HepG2 (cell line): ENCODE measurements at regions not wholly inside any gene's neighbourhood (a gene's known extent, or its start where the extent isn't known, plus 50 kb on each side); places are given as distances from the start of the nearest gene placed in this dataset.

Experiments
- AGO1 ChIP-seq: fragments of 200-400 bp; formaldehyde crosslinking; IDR thresholded peaks from 2 replicates; pipeline ENCODE4 v1.6.1; 2017; ENCODE audit warnings: mild to moderate bottlenecking, low read depth, low read length, moderate library complexity; ENCODE audit not compliant: poor library complexity, severe bottlenecking
- CENPBD1 ChIP-seq: sonication (generic); formaldehyde crosslinking; IDR thresholded peaks from 2 replicates; pipeline ENCODE4 v1.8.0; 2022; ENCODE audit warnings: missing genetic modification reagents, low read depth, mild to moderate bottlenecking, borderline replicate concordance
- CREM ChIP-seq, 2 experiments: sonication (generic) in 1 of 2; formaldehyde crosslinking in 1 of 2; IDR thresholded peaks; 2 replicates each; pipeline versions ENCODE4 v1.4.0 to v1.6.1; 2016 to 2020; ENCODE audit warnings: antibody characterized with exemption in 1 of 2, mild to moderate bottlenecking in 1 of 2, missing genetic modification reagents in 1 of 2
- CTCF ChIP-seq: sonication (generic); formaldehyde crosslinking; IDR thresholded peaks from 2 replicates; pipeline ENCODE4 v1.5.0; 2020; ENCODE audit warnings: mild to moderate bottlenecking, missing genetic modification reagents, moderate library complexity
- DMTF1 ChIP-seq: sonication (generic); formaldehyde crosslinking; IDR thresholded peaks from 2 replicates; pipeline ENCODE4 v1.4.0; 2020; ENCODE audit warnings: mild to moderate bottlenecking, missing genetic modification reagents
- FOXA1 ChIP-seq, 2 experiments: fragments of 450-650 bp in 1 of 2; sonication (generic) in 1 of 2; formaldehyde crosslinking in 1 of 2; IDR thresholded peaks; 2 replicates each; pipeline versions ENCODE4 v1.4.0 to v1.6.1; 2016 to 2020; ENCODE audit warnings: missing genetic modification reagents in 1 of 2
- FUBP1 ChIP-seq: sonication (generic); formaldehyde crosslinking; IDR thresholded peaks from 2 replicates; pipeline ENCODE4 v1.5.1; 2020; ENCODE audit warnings: missing genetic modification reagents, mild to moderate bottlenecking, borderline replicate concordance
- IKZF1 ChIP-seq: fragments of 450-650 bp; IDR thresholded peaks from 2 replicates; pipeline ENCODE4 v1.7.1; 2016
- JUND ChIP-seq: sonication (generic); formaldehyde crosslinking; IDR thresholded peaks from 2 replicates; pipeline ENCODE4 v1.8.0; 2022; ENCODE audit warnings: mild to moderate bottlenecking, missing genetic modification reagents
- KDM1A ChIP-seq: IDR thresholded peaks from 2 replicates; pipeline ENCODE4 v1.6.1; 2016; ENCODE audit warnings: missing compliant biosample characterization
- MXD3 ChIP-seq: IDR thresholded peaks from 2 replicates; pipeline ENCODE4 v1.6.1; 2016; ENCODE audit warnings: mild to moderate bottlenecking, missing biosample characterization, missing genetic modification reagents
- NCOR1 ChIP-seq: fragments of 200-600 bp; sonication (generic); IDR thresholded peaks from 2 replicates; pipeline ENCODE4 v1.7.0; 2017; ENCODE audit warnings: antibody characterized with exemption, low read length, borderline replicate concordance
- PHF5A ChIP-seq: IDR thresholded peaks from one replicate; pipeline ENCODE4 v1.6.1; 2018; ENCODE audit warnings: low read depth, missing genetic modification reagents; ENCODE audit not compliant: unreplicated experiment
- SRSF9 ChIP-seq: fragments of 200-400 bp; formaldehyde crosslinking; IDR thresholded peaks from 2 replicates; pipeline ENCODE4 v1.6.1; 2018; ENCODE audit warnings: borderline replicate concordance, mild to moderate bottlenecking, low read depth, low read length; ENCODE audit not compliant: insufficient read depth, poor library complexity, severe bottlenecking
- TFDP1 ChIP-seq: IDR thresholded peaks from 2 replicates; pipeline ENCODE4 v1.6.1; 2016; ENCODE audit warnings: missing compliant biosample characterization, missing genetic modification reagents, borderline replicate concordance
- TP53 ChIP-seq: sonication (generic); formaldehyde crosslinking; conservative IDR thresholded peaks from 2 replicates; pipeline ENCODE4 v1.4.0; 2020; ENCODE audit warnings: missing genetic modification reagents
- ZNF17 ChIP-seq: sonication (generic); formaldehyde crosslinking; IDR thresholded peaks from 2 replicates; pipeline ENCODE4 v1.5.0; 2020; ENCODE audit warnings: mild to moderate bottlenecking, missing genetic modification reagents
- ZNF614 ChIP-seq: IDR thresholded peaks from 2 replicates; pipeline ENCODE4 v1.6.1; 2018; ENCODE audit warnings: missing biosample characterization, missing genetic modification reagents, inconsistent platforms, borderline replicate concordance
- ZNF720 ChIP-seq: sonication (generic); formaldehyde crosslinking; IDR thresholded peaks from 2 replicates; pipeline ENCODE4 v1.4.0; 2020; ENCODE audit warnings: missing genetic modification reagents
- ZNF788 ChIP-seq: sonication (generic); formaldehyde crosslinking; IDR thresholded peaks from 2 replicates; pipeline ENCODE4 v1.5.0; 2020; ENCODE audit warnings: mild to moderate bottlenecking, missing genetic modification reagents, borderline replicate concordance

- TF ChIP-seq MXD3 (CRISPR knock-in tag) (no peak), CREM (IDR thresholded peaks at IDR 0.05) (peak; percentile 32; the same call in 1 of the 2 replicates), CREM (CRISPR knock-in tag; IDR thresholded peaks at IDR 0.05) (no peak), PHF5A (no peak), NCOR1 (no peak), SRSF9 (no peak), TFDP1 (CRISPR knock-in tag) (no peak), ZNF788 (CRISPR knock-in tag) (no peak), CENPBD1 (CRISPR knock-in tag) (no peak), AGO1 (no peak), KDM1A (CRISPR knock-in tag) (no peak), TP53 (CRISPR knock-in tag) (no peak), FOXA1 (IDR thresholded peaks at IDR 0.05) (no peak), FOXA1 (CRISPR knock-in tag; IDR thresholded peaks at IDR 0.05) (peak; percentile 89), ZNF17 (CRISPR knock-in tag) (no peak), IKZF1 (no peak), CTCF (CRISPR knock-in tag) (peak; percentile 80), DMTF1 (CRISPR knock-in tag) (no peak), ZNF720 (CRISPR knock-in tag) (no peak), JUND (no peak), ZNF614 (0 out of 2 replicates have a peak, but pooled peaks have one; percentile 23), FUBP1 (CRISPR knock-in tag) (no peak)
Measured at GRCh38 chr10:29130190-29130673, 158.6 kb upstream of the LYZL1 start (continued).
